ENCODE measurements at regions not wholly inside any gene's neighbourhood (a gene's known extent, or its start where the extent isn't known, plus 50 kb on each side); places are given as distances from the start of the nearest gene placed in this dataset.

DNA sequence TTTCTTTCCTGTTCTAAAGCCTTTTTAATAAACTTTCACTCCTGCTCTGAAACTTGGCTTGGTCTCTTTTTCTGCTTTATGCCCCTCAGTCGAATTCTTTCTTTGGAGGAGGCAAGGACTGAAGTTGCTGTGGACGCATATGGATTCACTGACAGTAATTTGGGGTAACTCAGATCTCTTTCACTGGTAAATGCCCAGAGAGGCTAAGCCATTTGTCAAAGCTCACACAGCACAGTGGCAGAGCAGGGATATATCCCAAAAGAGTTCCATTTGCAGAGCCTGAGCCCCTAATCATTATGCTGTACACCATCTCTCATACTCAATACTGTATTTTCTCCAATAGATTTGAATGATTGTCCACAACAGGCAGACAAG, 72.3 kb upstream of the GALNT15 start:
- no peaks in the 10 kb centered on the region; the same call in 1 of the 2 replicates for H4K20me1 ChIP-seq (ENCODE audit: control insufficient read depth, insufficient read depth)
- no peak overlapping the region for H3K4me3 ChIP-seq
- H3K36me3 ChIP-seq (ENCODE audit: control insufficient read depth in 2 of 2, insufficient read depth in 2 of 2, low read length in 1 of 2): no peaks in the 10 kb centered on the region
- ChIA-PET RAD21 (ENCODE audit: unreplicated experiment) (no interaction called here), CTCF (interaction anchor here (0.6 kb wide), 1 partner anchor 906 kb away, joined by 3 read pairs; no protein-coding TSS in a partner anchor), POLR2A (no interaction called here), SMC1A (ENCODE audit: uncharacterized antibody, unreplicated experiment) (no interaction called here)
- TF ChIP-seq YY1 (IDR thresholded peaks at IDR 0.05; ENCODE audit: low read depth, low read length) (no peak), RAD51 (IDR thresholded peaks at IDR 0.05) (no peak), BACH1 (IDR thresholded peaks at IDR 0.05; ENCODE audit: borderline replicate concordance) (no peak), RCOR1 (conservative IDR thresholded peaks at IDR 0.05; ENCODE audit: low read depth, low read length) (no peak), JUND (IDR thresholded peaks at IDR 0.05; ENCODE audit: low read depth, low read length) (no peak), JUNB (IDR thresholded peaks at IDR 0.05) (no peak), SMAD1 (IDR thresholded peaks at IDR 0.05; ENCODE audit: low read depth, partially characterized antibody) (no peak), MEF2A (IDR thresholded peaks at IDR 0.05; ENCODE audit: insufficient read depth, low read depth, low read length) (no peak), RBBP5 (conservative IDR thresholded peaks at IDR 0.05) (no peak), NFIC (IDR thresholded peaks at IDR 0.05; ENCODE audit: low read depth, low read length) (no peak), STAT3 (IDR thresholded peaks at IDR 0.05; ENCODE audit: low read depth, low read length) (no peak), PAX8 (IDR thresholded peaks at IDR 0.05) (no peak), IKZF1 (conservative IDR thresholded peaks at IDR 0.05) (no peak), CBX3 (IDR thresholded peaks at IDR 0.05; ENCODE audit: borderline replicate concordance, low read depth) (no peak), GABPA (IDR thresholded peaks at IDR 0.05; ENCODE audit: low read depth) (no peak), MEF2B (IDR thresholded peaks at IDR 0.05; ENCODE audit: partially characterized antibody, poor library complexity, severe bottlenecking) (no peak), ZNF274 (IDR thresholded peaks at IDR 0.05; ENCODE audit: insufficient read depth, insufficient read length) (no peak), ZSCAN29 (IDR thresholded peaks at IDR 0.05) (no peak), BRCA1 (IDR thresholded peaks at IDR 0.05; ENCODE audit: low read depth, low read length) (no peak)
- TF ChIP-seq, protein P1, sequence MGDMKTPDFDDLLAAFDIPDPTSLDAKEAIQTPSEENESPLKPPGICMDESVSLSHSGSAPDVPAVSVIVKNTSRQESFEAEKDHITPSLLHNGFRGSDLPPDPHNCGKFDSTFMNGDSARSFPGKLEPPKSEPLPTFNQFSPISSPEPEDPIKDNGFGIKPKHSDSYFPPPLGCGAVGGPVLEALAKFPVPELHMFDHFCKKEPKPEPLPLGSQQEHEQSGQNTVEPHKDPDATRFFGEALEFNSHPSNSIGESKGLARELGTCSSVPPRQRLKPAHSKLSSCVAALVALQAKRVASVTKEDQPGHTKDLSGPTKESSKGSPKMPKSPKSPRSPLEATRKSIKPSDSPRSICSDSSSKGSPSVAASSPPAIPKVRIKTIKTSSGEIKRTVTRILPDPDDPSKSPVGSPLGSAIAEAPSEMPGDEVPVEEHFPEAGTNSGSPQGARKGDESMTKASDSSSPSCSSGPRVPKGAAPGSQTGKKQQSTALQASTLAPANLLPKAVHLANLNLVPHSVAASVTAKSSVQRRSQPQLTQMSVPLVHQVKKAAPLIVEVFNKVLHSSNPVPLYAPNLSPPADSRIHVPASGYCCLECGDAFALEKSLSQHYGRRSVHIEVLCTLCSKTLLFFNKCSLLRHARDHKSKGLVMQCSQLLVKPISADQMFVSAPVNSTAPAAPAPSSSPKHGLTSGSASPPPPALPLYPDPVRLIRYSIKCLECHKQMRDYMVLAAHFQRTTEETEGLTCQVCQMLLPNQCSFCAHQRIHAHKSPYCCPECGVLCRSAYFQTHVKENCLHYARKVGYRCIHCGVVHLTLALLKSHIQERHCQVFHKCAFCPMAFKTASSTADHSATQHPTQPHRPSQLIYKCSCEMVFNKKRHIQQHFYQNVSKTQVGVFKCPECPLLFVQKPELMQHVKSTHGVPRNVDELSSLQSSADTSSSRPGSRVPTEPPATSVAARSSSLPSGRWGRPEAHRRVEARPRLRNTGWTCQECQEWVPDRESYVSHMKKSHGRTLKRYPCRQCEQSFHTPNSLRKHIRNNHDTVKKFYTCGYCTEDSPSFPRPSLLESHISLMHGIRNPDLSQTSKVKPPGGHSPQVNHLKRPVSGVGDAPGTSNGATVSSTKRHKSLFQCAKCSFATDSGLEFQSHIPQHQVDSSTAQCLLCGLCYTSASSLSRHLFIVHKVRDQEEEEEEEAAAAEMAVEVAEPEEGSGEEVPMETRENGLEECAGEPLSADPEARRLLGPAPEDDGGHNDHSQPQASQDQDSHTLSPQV (IDR thresholded peaks at IDR 0.05): no peak
- peaks cover 0 to 2% of the 10 kb centered on the region in 2 experiments; a peak in 1 of 4 replicates for H3K27me3 ChIP-seq (replicated peaks in 1 of 2; ENCODE audit: control insufficient read depth in 2 of 2, insufficient read depth in 2 of 2, low read length in 1 of 2)
- 36% methylated on average over 2 of the region's 2 CpGs for whole genome bisulfite sequencing (ENCODE audit: insufficient coverage, insufficient replicate concordance, low lambda C conversion rate, missing lambda C conversion rate)
- H3K4me2 ChIP-seq (ENCODE audit: control insufficient read depth, insufficient read depth): no peak overlapping the region
- H2AFZ ChIP-seq (ENCODE audit: control insufficient read depth, low read depth, low read length): no peak overlapping the region
- in situ Hi-C loops (cut with MboI) (no loop called here), intact Hi-C loops (cut with micrococcal nuclease; ENCODE audit: unreplicated experiment) (no loop called here)
- no peaks in the 10 kb centered on the region for H3K79me2 ChIP-seq (ENCODE audit: control insufficient read depth, insufficient read depth, low read length)
- no peaks in the 10 kb centered on the region for H3K9me3 ChIP-seq (replicated peaks; ENCODE audit: control insufficient read depth, insufficient read depth, low read length)
- DNase-seq (ENCODE audit: low read depth, low spot score): no peak
- H3K27ac ChIP-seq (ENCODE audit: control insufficient read depth, insufficient read depth): no peak overlapping the region
- no peak for ATAC-seq
- FAIRE-seq: no peak
- H3K4me1 ChIP-seq (ENCODE audit: control insufficient read depth, insufficient read depth, low read length): no peaks in the 10 kb centered on the region
- no peak overlapping the region for H3K9ac ChIP-seq (ENCODE audit: control insufficient read depth, insufficient read depth, low read length)
- no TSS peak for BruUV-seq (replicated peaks)

All from GM12878 (cell line).